ENCODE measurements at regions not wholly inside any gene's neighbourhood (a gene's known extent, or its start where the extent isn't known, plus 50 kb on each side); places are given as distances from the start of the nearest gene placed in this dataset.

DNA sequence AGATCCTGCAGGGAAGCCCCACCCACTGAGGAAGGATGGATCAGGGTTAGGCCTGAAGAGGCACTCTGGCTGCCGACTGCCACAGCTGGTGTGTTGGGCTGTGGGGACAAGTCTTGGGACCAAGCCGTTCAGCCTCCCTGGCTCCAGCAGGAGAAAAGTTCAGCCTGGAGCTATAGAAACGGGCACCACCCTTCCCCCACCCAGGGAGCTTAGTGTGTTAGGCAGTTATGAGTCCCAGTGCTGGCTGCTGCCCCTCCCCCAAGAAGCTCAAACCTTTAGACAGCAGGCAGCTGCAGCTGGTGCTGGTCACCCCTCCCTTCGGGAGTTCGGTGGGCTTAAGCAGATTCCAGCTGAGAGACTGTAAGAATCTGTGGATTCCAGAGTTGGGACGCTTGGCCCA, 447.1 kb upstream of the HS6ST1 start:
- TF ChIP-seq EZH2 (IDR thresholded peaks at IDR 0.05; ENCODE audit: low read length, missing control alignments): no peak
- TF ChIP-seq, protein P1, sequence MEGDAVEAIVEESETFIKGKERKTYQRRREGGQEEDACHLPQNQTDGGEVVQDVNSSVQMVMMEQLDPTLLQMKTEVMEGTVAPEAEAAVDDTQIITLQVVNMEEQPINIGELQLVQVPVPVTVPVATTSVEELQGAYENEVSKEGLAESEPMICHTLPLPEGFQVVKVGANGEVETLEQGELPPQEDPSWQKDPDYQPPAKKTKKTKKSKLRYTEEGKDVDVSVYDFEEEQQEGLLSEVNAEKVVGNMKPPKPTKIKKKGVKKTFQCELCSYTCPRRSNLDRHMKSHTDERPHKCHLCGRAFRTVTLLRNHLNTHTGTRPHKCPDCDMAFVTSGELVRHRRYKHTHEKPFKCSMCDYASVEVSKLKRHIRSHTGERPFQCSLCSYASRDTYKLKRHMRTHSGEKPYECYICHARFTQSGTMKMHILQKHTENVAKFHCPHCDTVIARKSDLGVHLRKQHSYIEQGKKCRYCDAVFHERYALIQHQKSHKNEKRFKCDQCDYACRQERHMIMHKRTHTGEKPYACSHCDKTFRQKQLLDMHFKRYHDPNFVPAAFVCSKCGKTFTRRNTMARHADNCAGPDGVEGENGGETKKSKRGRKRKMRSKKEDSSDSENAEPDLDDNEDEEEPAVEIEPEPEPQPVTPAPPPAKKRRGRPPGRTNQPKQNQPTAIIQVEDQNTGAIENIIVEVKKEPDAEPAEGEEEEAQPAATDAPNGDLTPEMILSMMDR (conservative IDR thresholded peaks at IDR 0.05 in 1 of 2, IDR thresholded peaks at IDR 0.05 in 1 of 2; ENCODE audit: low read depth in 1 of 2, low read length in 2 of 2): no peak
